NB4 (cell line): ENCODE measurements at regions not wholly inside any gene's neighbourhood (a gene's known extent, or its start where the extent isn't known, plus 50 kb on each side); places are given as distances from the start of the nearest gene placed in this dataset.
"Not testable (repeated sequence)": the region's sequence is repeated elsewhere in the genome, so short reads cannot be mapped to it uniquely, and the experiment has no call there.

Experiments
- DNase-seq: peaks from one replicate; pipeline ENCODE4 v3.0.0; 2010; ENCODE audit warnings: low read depth
- H3K4me3 ChIP-seq: one replicate; pipeline ENCODE4 v1.5.1; 2011; ENCODE audit warnings: mild to moderate bottlenecking, low read depth, low read length, moderate library complexity
- CTCF ChIP-seq: IDR thresholded peaks from one replicate; pipeline ENCODE4 v1.5.1; 2012; ENCODE audit warnings: low read depth, low read length
- MAX ChIP-seq: IDR thresholded peaks from 2 replicates; pipeline ENCODE4 v1.6.1; 2011; ENCODE audit warnings: low read depth, low read length
- MYC ChIP-seq: IDR thresholded peaks from 2 replicates; pipeline ENCODE4 v1.6.1; 2011; ENCODE audit warnings: low read depth, low read length
- POLR2A ChIP-seq: IDR thresholded peaks from 2 replicates; pipeline ENCODE4 v1.6.1; 2011; ENCODE audit warnings: mild to moderate bottlenecking; ENCODE audit not compliant: insufficient read length; ENCODE audit errors: extremely low read depth

- DNase-seq: no peak
- TF ChIP-seq MYC (no peak), POLR2A (no peak), MAX (no peak), CTCF (no peak)
- H3K4me3 ChIP-seq: no peak overlapping the region
These were observed 119.7 kb upstream of the DLG1 start for GRCh38 chr3:197417911-197418618.

- peak; percentile 23 for DNase-seq
- H3K4me3 ChIP-seq: no peak overlapping the region
- no peak for TF ChIP-seq MAX
- TF ChIP-seq MYC: no peak
- TF ChIP-seq POLR2A: no peak
- no peak for TF ChIP-seq CTCF
These were observed 119.0 kb upstream of the DLG1 start for GRCh38 chr3:197417441-197417840.

GRCh38 chr3:197411899-197412298, 113.5 kb upstream of the DLG1 start:
- H3K4me3 ChIP-seq, DNase-seq: not testable (repeated sequence)

- not testable (repeated sequence) for DNase-seq, H3K4me3 ChIP-seq
These were observed 111.8 kb upstream of the DLG1 start for GRCh38 chr3:197410170-197410569.

- DNase-seq: no peak
- no peak overlapping the region for H3K4me3 ChIP-seq
- TF ChIP-seq CTCF (no peak), MYC (no peak), POLR2A (no peak), MAX (no peak)
These were observed 110.0 kb upstream of the DLG1 start for GRCh38 chr3:197408177-197408957.

- no peak for DNase-seq
- TF ChIP-seq CTCF (no peak), MYC (no peak), POLR2A (no peak), MAX (no peak)
- H3K4me3 ChIP-seq: no peak overlapping the region
These were observed 109.1 kb upstream of the DLG1 start for GRCh38 chr3:197407526-197407925.

- TF ChIP-seq CTCF: no peak
- TF ChIP-seq MYC: no peak
- TF ChIP-seq POLR2A: no peak
- no peak for TF ChIP-seq MAX
- H3K4me3 ChIP-seq: no peak overlapping the region
- DNase-seq: no peak
These were observed 108.6 kb upstream of the DLG1 start for GRCh38 chr3:197407053-197407452.
